ENCODE measurements at regions not wholly inside any gene's neighbourhood (a gene's known extent, or its start where the extent isn't known, plus 50 kb on each side); places are given as distances from the start of the nearest gene placed in this dataset.

- no peak for TF ChIP-seq CTCF (IDR thresholded peaks at IDR 0.05; ENCODE audit: control insufficient read depth, extremely low read depth, insufficient read depth)
- no peak overlapping the region for H3K4me3 ChIP-seq (ENCODE audit: low read depth, low read length)
- DNase-seq (ENCODE audit: low read depth) = no peak
Observed at GRCh38 chr5:61649231-61649630, 317.2 kb downstream of the ZSWIM6 start.

GRCh38 chr5:61649971-61650370, 317.9 kb downstream of the ZSWIM6 start:
- TF ChIP-seq CTCF (IDR thresholded peaks at IDR 0.05; ENCODE audit: control insufficient read depth, extremely low read depth, insufficient read depth) = no peak
- DNase-seq (ENCODE audit: low read depth) = no peak
- H3K4me3 ChIP-seq (ENCODE audit: low read depth, low read length) = no peak overlapping the region

- no peak for DNase-seq (ENCODE audit: low read depth)
- H3K4me3 ChIP-seq (ENCODE audit: low read depth, low read length) = no peak overlapping the region
Observed at GRCh38 chr5:61650661-61651060, 318.6 kb downstream of the ZSWIM6 start.

GRCh38 chr5:61651195-61651594, 319.1 kb downstream of the ZSWIM6 start:
- no peak for TF ChIP-seq CTCF (IDR thresholded peaks at IDR 0.05; ENCODE audit: control insufficient read depth, extremely low read depth, insufficient read depth)
- DNase-seq (ENCODE audit: low read depth) = no peak
- no peak overlapping the region for H3K4me3 ChIP-seq (ENCODE audit: low read depth, low read length)

More at GRCh38 chr5:61650661-61651060, 318.6 kb downstream of the ZSWIM6 start:
- TF ChIP-seq CTCF (IDR thresholded peaks at IDR 0.05; ENCODE audit: control insufficient read depth, extremely low read depth, insufficient read depth) = no peak

GRCh38 chr5:61652916-61653315, 320.9 kb downstream of the ZSWIM6 start:
- H3K4me3 ChIP-seq (ENCODE audit: low read depth, low read length) = no peak overlapping the region
- TF ChIP-seq CTCF (IDR thresholded peaks at IDR 0.05; ENCODE audit: control insufficient read depth, extremely low read depth, insufficient read depth) = no peak
- DNase-seq (ENCODE audit: low read depth) = no peak

GRCh38 chr5:61653807-61654580, 321.9 kb downstream of the ZSWIM6 start:
- H3K4me3 ChIP-seq (ENCODE audit: low read depth, low read length) = no peak overlapping the region
- no peak for DNase-seq (ENCODE audit: low read depth)
- TF ChIP-seq CTCF (IDR thresholded peaks at IDR 0.05; ENCODE audit: control insufficient read depth, extremely low read depth, insufficient read depth) = no peak

DNA sequence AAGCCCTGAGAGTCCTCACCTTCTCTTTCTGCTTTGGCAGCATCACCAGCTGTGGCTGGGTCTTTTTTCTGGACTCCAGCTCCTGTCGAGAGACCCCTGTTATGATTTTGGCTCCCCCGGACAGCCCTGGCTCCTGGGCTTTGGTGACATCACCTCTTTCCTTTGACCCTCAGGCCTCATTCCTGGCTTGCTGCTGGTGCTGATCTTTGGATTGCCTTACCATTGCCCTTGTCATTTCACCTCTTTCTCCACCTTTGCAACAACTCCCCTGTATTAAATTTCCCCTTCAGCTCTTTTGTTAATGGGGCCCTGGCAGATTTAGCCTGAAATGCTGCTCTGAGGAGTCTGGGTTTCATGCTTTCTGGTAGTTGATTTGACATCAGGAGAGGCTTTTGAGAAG, 322.8 kb downstream of the ZSWIM6 start:
- TF ChIP-seq CTCF (IDR thresholded peaks at IDR 0.05; ENCODE audit: control insufficient read depth, extremely low read depth, insufficient read depth) = no peak
- DNase-seq (ENCODE audit: low read depth) = no peak
- no peak overlapping the region for H3K4me3 ChIP-seq (ENCODE audit: low read depth, low read length)

Measured in LNCaP clone FGC (cell line).